ENCODE measurements at regions not wholly inside any gene's neighbourhood (a gene's known extent, or its start where the extent isn't known, plus 50 kb on each side); places are given as distances from the start of the nearest gene placed in this dataset.
"Not testable (repeated sequence)": the region's sequence is repeated elsewhere in the genome, so short reads cannot be mapped to it uniquely, and the experiment has no call there.

GRCh38 chr11:92022499-92022898 is 202.1 kb upstream of the FAT3 start:
- no peak for DNase-seq

DNA sequence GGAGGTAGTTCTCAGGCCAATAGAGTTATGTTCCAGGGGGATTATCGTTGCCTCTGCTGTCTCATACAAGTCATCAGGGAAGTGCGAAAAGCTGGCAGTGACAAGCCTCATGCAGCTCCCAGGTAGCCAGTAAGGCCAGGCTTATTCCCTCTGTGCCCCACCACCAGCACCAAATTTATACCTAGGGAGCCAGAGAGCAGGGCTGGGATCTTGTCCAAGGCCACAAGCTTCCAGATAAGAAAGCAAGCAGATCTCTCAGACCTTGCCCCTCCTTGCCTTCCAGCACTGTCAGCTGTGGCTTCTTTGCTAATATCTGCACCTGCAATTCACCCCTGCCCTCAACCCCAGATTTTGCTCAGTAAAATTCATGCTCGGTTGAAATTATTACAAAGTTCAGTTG is 206.3 kb upstream of the FAT3 start:
- DNase-seq = no peak

GRCh38 chr11:92008249-92008648 is 216.4 kb upstream of the FAT3 start:
- DNase-seq = no peak

DNA sequence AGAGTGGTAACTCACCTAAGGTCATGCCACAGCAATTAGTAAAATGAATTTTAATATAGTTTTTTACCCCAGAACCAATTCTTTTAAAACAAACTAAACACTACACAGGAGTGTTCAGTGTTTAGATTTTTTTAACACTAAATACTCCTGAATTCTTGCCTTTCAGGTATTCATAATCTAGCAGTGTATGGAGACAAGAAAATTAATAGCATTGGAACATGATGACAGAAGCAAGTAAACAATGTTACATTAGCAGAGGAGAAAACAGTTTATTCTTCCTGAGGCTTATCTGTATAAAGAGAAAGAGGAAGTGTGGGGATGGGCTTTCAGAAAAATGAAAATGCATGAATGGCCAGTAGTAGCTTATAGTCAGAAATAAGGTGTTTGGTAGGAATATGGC is 222.1 kb upstream of the FAT3 start:
- no peak for DNase-seq

GRCh38 chr11:91998481-91998880 is 226.1 kb upstream of the FAT3 start:
- no peak for DNase-seq

GRCh38 chr11:91997226-91997625 is 227.4 kb upstream of the FAT3 start:
- DNase-seq = no peak

DNA sequence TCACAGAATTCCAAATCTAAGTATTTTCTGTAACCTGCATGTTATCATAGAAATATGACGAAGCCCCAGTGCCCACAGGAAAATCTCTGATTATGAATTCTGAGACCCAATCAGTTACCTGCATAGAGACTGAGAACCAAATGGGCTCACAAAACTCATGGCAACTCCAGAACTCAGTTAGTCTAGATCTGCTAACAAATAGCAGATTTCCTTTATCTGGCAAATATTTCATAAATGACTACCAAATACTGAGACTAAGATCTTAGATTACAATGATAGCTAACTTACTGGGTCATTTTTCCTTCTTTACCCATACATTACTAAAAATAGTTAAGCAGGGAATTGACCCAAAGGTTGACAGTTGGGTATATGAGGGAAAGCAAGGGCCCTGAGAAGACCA is 228.1 kb upstream of the FAT3 start:
- no peak for DNase-seq

DNA sequence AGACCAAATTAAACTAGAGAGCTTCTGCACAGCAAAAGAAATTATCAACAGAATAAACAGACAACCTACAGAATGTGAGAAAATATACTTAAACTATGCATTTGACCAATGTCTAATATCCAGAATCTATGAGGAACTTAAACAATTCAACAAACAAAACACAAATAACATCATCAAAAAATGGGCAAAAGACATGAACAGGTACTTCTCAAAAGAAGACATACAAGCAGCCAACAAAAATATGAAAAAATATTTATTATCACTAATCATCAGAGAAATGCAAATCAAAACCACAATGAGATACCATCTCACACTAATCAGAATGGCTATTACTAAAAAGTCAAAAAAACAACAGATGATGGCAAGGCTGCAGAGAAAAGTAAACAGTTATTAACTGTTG is 236.2 kb upstream of the FAT3 start:
- DNase-seq = not testable (repeated sequence)

DNA sequence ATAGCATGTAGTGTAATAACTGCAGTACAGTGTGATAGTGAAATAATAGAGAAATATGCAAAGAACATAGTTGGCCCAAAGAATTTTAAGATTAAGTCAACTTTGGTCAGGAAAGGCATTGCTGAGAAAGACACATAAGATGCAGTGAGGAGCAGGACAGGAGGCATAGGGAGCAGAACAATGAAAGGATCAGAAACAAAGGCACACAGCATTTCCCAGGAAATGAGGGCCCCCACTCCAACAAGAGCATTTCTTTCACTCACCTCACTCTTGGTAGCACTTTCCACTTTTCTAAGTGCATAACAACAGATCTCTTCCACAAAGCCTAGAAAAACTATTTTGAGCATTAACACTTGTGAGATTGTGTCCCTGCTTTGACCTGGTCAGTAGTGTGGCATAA is 238.4 kb upstream of the FAT3 start:
- no peak for DNase-seq

- no peak for DNase-seq
Measured at GRCh38 chr11:91984033-91984584, 240.5 kb upstream of the FAT3 start.

DNA sequence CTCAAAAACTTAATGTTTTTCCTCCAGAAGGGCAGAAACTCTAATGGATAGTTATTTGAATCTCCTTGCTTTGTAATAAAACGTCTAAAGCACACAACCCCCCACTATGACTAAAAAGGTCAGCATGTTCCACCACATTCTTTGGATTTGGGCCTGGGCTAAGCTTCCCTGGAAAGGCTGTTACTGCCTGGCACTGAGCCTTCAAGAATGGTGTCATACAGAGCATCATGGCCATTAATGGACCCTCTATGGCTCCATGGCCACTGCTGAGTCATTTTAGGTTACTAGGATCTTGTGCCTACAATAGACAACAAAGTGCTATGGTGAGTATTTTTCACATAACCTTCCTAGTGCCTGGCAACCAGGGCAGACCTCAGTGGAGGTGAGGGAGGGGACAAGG is 242.6 kb upstream of the FAT3 start:
- no peak for DNase-seq

DNA sequence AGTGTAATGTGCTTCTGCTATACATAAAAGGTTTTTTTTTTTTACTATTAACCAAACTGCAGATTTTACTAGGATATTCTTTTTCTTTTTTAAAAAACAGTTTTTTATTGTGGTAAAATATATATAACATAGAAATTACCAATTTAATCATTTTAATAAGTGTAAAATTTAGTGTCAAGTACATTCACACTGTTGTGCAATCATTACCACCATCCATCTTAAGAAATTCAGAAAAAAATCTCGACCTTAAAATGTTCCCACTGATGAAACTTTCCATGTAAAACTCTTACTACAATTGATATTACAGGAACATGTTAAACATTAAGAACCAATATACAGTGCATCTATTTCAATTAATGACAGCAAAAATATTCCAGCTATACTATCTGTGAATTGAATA is 244.8 kb upstream of the FAT3 start:
- DNase-seq = no peak

DNA sequence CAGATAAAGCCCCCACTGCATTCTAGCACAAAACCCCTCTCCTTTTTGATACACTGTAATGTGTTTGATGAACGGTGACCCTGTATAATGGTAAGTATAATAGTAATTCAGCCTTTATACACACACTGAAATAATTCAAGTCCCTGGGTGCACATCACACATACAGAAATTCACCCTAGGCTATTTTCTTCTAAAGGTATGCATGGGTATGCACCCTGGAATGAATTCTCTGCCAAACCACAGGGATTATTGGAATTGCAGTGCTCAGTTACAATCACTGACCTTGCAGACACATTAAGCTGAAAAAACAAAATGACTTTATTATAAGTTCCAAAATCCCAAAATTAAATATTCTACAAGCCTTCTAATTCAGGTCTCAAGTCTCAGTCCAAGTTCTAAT is 245.9 kb upstream of the FAT3 start:
- no peak for DNase-seq

DNA sequence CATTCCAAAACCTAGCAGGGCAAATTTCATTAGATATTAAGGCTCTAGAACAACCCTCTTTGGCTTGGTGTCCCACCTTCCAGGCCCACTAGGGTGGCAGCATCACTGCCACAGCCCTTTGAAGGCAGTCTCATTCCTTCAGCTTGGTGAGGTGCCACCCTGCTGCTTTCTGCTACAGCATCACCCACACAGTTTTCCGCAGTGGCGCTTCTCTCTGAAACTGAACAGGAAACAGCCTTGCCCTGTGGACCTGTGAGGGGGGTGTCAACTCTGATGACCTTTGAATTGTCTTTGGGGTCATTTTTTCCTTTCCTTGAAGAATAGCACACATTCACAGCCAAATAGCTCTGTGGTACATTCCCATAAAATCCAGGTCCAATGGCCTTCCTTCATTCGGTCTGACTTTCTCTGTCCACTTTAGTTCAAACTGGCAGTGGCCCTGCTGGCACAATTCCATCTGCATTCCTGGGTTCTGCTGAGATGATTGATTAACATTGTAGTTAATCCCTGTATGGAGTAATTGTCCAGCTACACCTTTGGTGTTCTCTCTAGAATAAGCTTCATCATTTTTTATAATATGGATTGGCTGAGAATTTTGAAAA is 251.9 kb upstream of the FAT3 start:
- no peak for DNase-seq

- no peak for DNase-seq
Measured at GRCh38 chr11:91970624-91971023, 254.0 kb upstream of the FAT3 start.

DNA sequence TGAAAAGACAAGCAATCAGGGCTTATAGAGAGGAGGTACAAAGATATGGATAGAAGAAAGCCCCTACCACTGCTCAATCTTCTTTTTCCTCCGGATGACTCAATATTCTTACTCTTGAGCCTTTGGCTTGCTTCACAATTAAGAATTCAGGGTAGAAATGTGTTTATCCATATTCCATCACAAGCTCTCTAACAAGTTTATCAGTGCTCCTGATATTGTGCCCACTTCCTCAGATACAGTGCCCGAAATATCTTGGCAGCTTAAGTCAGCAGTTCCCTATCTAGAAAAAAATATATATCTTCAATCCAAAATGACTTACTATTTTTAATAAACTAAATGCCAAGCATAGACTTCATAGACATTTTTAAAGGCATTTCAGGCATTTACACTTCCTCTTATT is 255.1 kb upstream of the FAT3 start:
- DNase-seq = no peak

- DNase-seq = no peak
Measured at GRCh38 chr11:91967691-91968045, 256.9 kb upstream of the FAT3 start.

GRCh38 chr11:91967026-91967690 is 257.5 kb upstream of the FAT3 start:
- no peak for DNase-seq

DNA sequence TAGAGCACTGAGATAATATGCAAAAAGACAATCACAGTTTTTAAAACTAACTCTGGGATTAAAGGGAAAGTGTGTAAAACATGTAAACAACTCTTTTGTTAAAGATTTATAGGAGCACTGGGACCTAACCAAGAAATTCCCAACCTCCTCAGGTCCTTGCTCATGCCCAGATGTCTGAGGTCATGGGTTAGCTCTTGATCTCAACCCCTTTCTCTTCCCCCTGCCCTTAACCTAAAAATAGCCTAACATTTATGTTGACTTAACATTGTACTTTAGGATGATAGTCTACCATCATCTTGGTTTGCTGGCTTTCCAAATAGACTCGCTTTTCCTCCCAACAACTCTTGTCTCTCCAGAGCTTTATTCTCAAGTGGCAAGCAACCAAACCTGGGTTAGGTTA is 258.2 kb upstream of the FAT3 start:
- DNase-seq = no peak

DNA sequence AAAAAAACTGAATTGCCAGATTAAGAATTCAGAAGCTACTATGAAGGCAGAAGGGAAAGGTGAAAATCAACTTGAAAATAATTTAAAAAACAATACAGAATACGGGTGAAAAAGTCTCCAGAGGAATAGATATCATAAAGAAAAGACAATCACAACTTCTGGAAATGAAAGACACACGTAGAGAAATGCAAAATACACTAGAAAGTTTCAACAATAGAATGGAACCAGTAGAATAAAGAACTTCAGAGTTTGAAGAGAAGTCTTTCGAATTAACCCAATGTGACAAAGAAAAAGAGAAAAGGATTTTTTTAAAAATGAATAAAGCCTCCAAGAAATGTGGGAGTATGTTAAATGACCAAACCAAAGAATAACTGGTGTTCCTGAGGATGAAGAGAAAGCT is 263.8 kb upstream of the FAT3 start:
- no peak for DNase-seq

DNA sequence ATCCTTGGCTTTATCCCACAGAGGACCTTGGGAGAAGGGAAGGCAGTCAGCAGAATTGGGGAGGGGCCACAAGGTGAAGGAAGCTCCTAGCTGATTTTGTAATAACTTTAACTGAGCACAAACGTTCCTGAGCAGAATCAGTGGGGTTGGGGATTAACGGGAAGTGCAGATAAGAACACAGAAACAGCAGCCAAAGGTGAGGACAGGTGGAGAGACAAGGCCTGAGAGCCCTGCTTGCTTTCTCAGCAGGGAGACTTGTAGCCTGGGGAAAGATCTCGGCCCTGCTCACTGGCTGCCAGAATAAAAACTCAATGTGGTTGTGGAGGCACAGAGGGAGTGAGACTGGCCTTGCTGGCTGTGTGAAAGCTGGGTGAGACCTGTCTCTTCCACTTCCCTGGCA is 265.2 kb upstream of the FAT3 start:
- DNase-seq = no peak

GRCh38 chr11:91956711-91957110 is 267.9 kb upstream of the FAT3 start:
- DNase-seq = no peak

GRCh38 chr11:91955206-91955605 is 269.4 kb upstream of the FAT3 start:
- no peak for DNase-seq

- DNase-seq = no peak
Measured at GRCh38 chr11:91952056-91952455, 272.6 kb upstream of the FAT3 start.

DNA sequence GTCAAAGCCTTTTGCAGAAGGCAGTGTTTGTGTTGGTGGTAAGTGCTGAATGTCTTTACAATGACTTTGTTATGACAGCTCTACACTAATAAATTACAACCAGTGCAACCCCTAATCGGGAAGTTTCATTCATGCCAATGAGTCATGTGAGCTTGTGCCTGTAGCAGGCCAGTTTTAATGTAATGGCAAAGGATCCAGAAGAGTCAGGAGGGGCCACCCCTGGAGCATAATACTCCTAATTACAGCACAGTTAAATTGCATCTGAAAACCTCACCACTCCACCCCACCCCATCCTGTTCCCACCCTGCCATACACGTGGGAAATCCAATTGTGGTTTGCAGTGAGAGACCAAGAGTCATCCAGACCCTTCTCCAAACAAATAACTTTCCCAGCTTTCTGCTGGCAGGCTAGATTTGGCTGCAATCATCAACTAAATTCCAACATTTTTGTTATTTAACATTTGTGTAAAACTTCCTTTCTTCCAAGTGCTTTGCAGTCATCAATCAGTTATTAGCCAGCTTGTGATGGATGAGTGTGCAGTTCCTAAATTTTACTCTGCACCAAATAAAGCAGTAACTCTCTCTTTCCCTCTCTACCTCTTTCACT is 277.3 kb upstream of the FAT3 start:
- no peak for DNase-seq
